ENCODE measurements at regions not wholly inside any gene's neighbourhood (a gene's known extent, or its start where the extent isn't known, plus 50 kb on each side); places are given as distances from the start of the nearest gene placed in this dataset.

- no peak for DNase-seq (ENCODE audit: low read depth)
These were observed 363.4 kb downstream of the CDH26 start for GRCh38 chr20:60321601-60322000.

DNA sequence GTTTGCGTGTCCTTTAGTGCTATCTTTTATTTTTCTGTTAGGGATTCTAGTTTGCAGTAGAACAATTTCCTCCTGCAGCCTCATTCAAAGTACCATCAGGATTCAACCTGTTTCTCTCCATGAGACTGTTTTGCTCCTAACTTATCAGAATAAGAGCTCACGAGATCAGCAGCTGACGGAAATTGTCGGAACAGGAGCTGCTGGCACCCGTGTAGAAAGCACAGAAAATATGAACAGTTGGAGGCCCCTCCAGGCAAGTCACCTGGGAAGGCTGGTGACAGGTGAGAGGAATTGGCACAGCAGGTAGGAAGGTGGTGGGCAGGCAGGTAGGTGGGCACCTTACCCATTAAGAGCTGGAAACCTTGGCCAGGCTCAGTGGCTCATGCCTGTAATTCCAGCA is 368.6 kb downstream of the CDH26 start:
- no peak for DNase-seq (ENCODE audit: low read depth)

GRCh38 chr20:60327971-60328660 is 369.9 kb downstream of the CDH26 start:
- no peak for DNase-seq (ENCODE audit: low read depth)

- no peak for DNase-seq (ENCODE audit: low read depth)
These were observed 372.2 kb downstream of the CDH26 start for GRCh38 chr20:60330461-60330860.

DNA sequence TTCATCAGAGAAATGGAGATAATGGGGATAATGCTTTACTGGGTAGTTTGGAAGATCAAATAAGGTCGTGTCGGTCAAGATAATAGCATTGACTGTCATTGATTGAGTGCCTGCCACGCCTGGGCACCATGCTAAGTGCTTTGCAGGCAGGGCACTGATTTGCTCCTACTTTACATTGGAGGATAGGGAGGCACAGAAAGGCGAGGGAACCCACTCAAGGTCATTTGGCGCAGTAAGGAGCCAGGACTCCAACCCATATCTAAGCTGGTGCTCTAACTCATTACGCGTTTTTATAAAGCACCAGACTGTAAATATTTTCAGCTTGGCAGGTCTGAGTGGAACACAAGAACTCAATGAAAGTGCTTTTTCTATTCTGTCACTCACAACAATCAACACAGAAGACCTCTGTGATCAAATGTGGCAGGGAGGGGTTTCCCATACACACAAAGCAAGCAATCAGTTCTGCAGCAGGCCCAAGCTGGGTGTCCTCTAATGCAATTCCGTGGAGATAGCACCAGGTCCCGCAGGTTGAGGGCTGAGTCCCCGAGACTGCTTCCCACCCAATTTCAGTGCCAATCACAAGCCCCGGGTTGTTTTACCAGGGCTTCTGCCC is 373.6 kb downstream of the CDH26 start:
- DNase-seq (ENCODE audit: low read depth) = no peak

GRCh38 chr20:60332523-60332922 is 374.3 kb downstream of the CDH26 start:
- no peak for DNase-seq (ENCODE audit: low read depth)

GRCh38 chr20:60334911-60335310 is 376.7 kb downstream of the CDH26 start:
- DNase-seq (ENCODE audit: low read depth) = no peak

DNA sequence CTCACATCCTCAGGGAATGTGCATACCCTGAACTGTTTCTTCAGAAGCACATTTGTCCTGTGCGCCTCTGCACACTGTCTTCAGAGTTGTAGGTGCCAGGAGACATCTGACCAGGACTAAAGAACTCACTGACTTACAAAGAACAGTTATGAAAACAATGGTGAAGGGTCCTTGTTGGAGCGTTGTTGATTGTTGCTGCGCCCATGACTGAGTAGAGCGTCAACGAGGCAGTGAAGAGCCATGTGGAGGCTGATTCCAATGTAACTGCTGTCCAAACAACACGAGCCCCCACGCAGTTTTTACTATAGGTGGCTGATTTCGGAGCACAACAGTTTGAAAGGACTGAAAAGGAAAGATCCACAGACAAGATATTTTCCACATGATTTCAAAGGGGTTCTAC is 380.3 kb downstream of the CDH26 start:
- DNase-seq (ENCODE audit: low read depth) = no peak

- DNase-seq (ENCODE audit: low read depth) = no peak
These were observed 381.5 kb downstream of the CDH26 start for GRCh38 chr20:60339738-60340137.

DNA sequence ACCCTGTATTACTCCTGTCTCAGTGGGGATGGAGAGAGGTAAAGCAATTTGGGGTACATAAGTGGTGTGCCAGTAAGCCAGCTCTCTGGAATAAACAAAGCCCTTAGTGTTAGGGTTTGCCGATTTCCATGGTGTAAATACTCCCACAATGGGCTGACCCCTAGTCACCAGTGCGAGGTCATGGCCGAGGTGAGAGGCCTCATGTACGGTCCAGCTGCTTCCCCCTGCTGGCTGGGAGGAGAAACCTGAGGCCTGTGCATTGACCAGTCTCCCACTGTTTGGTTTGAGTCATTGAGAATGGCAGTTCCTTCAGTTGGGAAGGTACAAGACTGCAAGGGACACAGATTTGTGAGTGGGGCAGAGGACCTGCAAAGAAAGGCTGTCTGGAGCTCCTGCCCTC is 382.0 kb downstream of the CDH26 start:
- DNase-seq (ENCODE audit: low read depth) = no peak

DNA sequence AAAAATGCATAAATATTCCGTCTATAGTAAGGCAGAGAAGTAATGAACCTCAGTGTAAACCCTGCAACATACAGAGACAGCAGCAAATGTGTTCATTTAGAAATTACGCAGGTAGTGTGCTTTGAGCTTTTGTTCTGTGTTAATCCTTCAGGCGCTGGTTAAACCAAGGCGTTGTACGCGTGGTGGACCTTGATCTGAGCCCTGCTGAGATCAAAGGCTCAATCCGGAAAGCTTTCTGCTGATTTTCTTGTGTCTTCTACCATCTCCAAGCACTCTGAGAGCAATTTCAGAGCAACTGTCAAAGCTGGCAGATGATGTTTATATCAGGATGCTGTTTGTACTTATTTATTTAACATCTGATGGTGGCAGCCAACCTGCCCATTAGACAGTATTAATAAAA is 382.8 kb downstream of the CDH26 start:
- no peak for DNase-seq (ENCODE audit: low read depth)

DNA sequence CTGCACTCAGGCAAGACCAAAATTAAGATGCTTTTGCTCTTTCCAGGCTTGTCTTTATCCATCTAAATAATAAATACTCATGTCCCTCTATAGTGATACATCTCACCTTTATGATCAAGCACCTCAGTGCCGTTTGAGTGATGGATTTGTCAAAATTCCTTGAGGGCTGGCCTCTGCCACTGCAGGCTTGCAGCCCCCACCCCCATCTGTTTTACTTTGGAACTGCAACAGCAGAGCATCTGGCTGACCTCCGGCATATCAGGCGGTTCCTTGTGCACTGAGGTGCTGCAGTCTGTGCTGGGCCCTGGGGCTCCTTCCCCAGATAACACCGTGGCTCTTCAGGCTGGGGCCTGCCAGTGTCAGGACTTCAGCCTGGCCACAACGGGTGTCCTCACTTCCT is 386.9 kb downstream of the CDH26 start:
- no peak for DNase-seq (ENCODE audit: low read depth)

DNA sequence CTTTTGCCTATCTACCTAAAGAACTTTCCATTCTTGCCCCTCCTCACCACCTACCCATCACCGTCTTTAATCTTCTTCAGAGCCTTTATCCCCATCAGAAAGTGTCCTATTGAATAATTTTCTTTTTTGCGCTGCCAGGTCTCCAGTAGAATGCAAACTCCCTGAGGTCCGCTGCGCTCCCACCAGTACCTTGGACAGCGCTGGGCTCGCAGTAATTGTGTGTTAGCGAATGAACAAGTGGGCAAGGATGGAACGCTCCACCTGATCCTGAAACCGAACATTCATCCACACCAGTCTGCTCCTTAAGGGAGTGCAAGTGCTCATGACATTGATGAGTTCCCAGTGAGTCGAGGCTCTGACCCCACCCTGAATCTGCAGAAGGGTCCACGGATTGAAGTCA is 391.2 kb downstream of the CDH26 start:
- DNase-seq (ENCODE audit: low read depth) = no peak

- no peak for DNase-seq (ENCODE audit: low read depth)
These were observed 393.8 kb downstream of the CDH26 start for GRCh38 chr20:60352017-60352416.

DNA sequence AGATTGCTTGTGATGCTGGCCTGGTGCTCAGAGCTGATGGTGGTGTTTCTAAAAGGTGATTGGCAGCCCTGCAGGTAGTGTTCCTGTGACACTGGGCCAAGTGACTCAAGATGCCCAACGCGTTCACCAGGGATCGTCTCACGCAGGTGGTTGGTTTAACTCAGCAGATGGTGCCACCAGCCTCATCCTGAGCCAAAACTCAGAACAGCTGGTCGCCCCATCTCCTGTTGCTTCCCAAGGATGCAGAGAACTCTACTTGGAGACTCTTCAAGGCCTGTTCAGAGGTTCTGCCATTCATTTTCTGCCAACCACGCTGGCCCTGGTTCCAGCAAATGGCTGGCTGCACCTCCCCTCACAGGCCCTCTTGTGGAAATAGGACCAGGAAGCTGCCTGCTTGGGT is 394.4 kb downstream of the CDH26 start:
- DNase-seq (ENCODE audit: low read depth) = no peak

DNA sequence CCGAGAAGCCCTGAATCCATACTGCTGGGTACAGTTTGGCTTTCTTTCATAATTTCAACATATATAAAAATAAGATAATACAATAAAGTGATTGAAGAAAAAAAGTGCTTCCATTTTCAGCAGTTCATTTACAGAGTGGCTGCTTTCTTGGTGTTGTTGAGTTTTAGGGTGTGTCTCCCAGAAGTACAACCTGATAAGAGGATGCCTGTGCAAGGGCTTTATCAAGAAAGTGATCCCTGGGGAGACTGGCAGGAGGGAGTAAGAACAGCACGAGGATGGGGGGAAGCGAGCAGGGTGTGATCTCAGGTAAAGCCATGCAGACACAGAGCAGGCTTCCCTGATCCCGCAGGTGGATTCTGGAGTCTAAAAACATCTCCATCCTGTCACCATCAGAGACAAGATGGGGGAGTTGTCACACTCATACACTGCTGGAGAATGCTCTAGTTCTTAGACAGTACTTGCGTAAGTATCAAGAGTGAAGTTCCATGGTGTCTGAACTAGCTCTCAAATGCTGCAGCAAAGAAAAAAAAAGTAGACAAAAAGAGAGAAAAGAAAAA is 395.9 kb downstream of the CDH26 start:
- DNase-seq (ENCODE audit: low read depth) = no peak

- no peak for DNase-seq (ENCODE audit: low read depth)
These were observed 399.9 kb downstream of the CDH26 start for GRCh38 chr20:60358101-60358500.

DNA sequence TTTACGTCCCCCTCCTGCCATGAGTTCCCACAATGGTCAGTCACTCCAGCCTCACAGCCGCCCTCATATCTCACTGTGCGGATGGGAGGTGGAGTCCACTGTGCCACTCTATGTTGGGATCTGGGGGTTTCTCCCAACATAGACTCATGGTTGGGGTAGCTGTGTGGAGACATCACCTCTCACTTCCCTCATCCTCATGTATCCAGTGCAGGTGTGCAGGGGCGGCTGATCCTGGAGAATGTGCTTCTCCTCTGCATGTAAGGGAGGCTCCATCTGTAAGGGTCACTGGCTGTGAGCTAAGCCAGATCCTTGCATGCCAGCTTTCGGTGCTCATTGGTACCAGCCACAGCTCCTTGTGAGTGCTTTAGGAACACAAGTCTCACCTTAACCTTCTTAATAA is 400.8 kb downstream of the CDH26 start:
- DNase-seq (ENCODE audit: low read depth) = no peak

DNA sequence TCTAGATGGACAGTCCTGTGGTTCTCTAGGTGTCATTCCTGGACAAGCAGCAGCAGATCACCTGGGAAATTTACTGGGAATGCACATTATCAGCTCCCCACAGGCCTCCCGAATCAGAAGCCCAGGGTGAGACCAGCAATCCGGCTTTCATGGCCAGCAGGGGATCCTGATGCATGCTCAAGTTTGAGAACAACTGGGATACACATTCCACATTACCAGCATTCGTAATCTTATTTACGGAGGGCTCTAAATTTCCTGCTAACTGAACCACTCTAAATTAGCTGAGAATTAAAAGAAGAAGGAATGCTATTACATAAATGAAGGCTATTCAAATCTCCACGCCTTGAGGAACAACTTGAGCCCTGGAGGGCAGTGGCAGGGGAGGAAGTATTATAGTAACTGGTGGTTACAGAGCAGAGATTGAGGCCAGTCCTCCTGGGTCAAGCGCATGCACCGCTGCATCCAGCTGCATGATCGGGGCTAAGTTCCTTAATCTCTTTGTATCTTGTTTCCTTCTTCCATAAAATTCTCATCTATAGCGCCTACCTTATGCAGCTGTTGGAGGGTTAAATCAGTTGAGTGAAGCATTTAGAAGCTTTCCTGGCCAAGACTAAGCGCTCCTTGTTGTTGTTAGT is 403.7 kb downstream of the CDH26 start:
- DNase-seq (ENCODE audit: low read depth) = no peak

GRCh38 chr20:60362531-60362930 is 404.3 kb downstream of the CDH26 start:
- DNase-seq (ENCODE audit: low read depth) = no peak

- no peak for DNase-seq (ENCODE audit: low read depth)
These were observed 405.5 kb downstream of the CDH26 start for GRCh38 chr20:60363698-60364097.

GRCh38 chr20:60365064-60365666 is 406.9 kb downstream of the CDH26 start:
- DNase-seq (ENCODE audit: low read depth) = no peak

DNA sequence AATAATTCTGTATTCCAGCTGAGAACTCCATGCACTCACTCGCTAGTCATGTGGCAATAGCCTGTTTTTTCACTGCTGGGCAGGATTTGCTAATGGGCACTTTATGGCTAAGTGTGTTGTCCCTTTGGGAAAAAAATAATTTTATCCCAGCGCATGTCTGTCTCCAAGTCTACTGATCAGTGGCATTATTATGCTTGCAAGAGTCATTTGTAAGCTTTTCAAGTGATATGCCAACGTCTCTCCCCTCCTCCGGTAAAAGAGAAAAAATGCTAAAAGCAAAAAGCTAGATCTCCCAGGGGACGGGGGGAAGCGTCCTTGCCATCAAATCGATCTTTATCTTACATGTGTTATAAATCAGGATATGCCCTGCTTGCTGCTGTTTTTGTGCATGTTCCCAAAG is 407.7 kb downstream of the CDH26 start:
- no peak for DNase-seq (ENCODE audit: low read depth)

All from T follicular helper cell (primary cell).